PC-3 (cell line): ENCODE measurements at regions not wholly inside any gene's neighbourhood (a gene's known extent, or its start where the extent isn't known, plus 50 kb on each side); places are given as distances from the start of the nearest gene placed in this dataset.

Source experiments
- EZH2phosphoT487 ChIP-seq: fragments of 300-600 bp; sonication (generic); IDR thresholded peaks from 2 replicates; pipeline ENCODE4 v1.6.1; 2018; ENCODE audit warnings: mild to moderate bottlenecking, antibody characterized with exemption, low read length, borderline replicate concordance
- TF ChIP-seq, protein P1 (sequence below): fragments of 300-600 bp; sonication (generic); conservative IDR thresholded peaks from 2 replicates; pipeline ENCODE4 v1.5.1; 2017; ENCODE audit warnings: antibody characterized with exemption, low read depth, mild to moderate bottlenecking, low read length

DNA sequence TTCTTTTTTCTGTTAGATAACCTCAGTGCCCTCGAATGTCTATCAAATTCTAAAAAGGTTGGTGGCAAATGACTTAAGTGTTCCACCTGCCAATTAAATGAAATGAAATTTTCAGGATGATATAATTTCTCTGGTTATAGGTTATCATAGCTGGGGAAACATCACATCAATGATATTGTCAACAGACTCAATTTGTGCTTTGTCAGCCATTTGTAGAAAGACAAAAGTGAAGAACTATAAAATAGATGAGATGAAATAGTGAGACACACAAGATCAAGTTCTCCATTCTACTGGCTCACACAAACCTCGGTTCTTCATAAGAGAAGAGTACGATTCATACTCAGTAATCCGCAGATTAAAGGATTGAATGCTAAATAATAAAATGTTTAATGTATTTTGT, 1443.2 kb upstream of the FLRT2 start:
- no peak for TF ChIP-seq EZH2phosphoT487
- TF ChIP-seq, protein P1, sequence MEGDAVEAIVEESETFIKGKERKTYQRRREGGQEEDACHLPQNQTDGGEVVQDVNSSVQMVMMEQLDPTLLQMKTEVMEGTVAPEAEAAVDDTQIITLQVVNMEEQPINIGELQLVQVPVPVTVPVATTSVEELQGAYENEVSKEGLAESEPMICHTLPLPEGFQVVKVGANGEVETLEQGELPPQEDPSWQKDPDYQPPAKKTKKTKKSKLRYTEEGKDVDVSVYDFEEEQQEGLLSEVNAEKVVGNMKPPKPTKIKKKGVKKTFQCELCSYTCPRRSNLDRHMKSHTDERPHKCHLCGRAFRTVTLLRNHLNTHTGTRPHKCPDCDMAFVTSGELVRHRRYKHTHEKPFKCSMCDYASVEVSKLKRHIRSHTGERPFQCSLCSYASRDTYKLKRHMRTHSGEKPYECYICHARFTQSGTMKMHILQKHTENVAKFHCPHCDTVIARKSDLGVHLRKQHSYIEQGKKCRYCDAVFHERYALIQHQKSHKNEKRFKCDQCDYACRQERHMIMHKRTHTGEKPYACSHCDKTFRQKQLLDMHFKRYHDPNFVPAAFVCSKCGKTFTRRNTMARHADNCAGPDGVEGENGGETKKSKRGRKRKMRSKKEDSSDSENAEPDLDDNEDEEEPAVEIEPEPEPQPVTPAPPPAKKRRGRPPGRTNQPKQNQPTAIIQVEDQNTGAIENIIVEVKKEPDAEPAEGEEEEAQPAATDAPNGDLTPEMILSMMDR, result no peak
